ENCODE measurements at regions not wholly inside any gene's neighbourhood (a gene's known extent, or its start where the extent isn't known, plus 50 kb on each side); places are given as distances from the start of the nearest gene placed in this dataset.

DNA sequence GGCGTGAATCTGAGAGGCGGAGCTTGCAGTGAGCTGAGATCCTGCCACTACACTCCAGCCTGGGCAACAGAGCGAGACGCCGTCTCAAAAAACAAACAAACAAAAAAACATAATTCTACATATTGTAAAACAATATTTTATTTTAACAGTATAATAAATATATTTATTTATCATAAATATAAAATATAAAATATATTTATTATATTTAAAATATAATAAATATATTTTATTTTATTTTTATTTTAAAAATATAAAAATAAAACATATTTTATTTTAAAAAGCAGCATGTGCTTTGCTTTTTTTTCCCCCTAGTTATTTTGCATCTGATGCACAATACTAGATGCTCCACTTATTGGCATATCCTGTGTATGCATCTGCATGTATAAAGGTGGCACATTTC, 1634.6 kb upstream of the PCDH20 start:
- H3K9me3 Mint-ChIP-seq = peaks cover 9 to 14% of the 10 kb centered on the region in 2 experiments
- Histone ChIP-seq H3K56ac (ENCODE audit: insufficient read length, low read depth, low read length) (no peak overlapping the region), H2BK20ac (ENCODE audit: low read depth, low read length, poor library complexity, severe bottlenecking) (no peak overlapping the region), H3K79me1 (ENCODE audit: insufficient read depth, low read depth, low read length, poor library complexity, severe bottlenecking) (no peaks in the 10 kb centered on the region), H3K18ac (ENCODE audit: insufficient read length, low read depth, low read length) (no peak overlapping the region), H3K4ac (ENCODE audit: low read depth, low read length) (no peak overlapping the region), H3K4me2 (ENCODE audit: insufficient read depth, insufficient read length, low read length) (no peak overlapping the region), H2BK120ac (ENCODE audit: low read depth, low read length, poor library complexity, severe bottlenecking) (no peak overlapping the region), H3K27ac (ENCODE audit: insufficient read length, low read depth, low read length) (no peak overlapping the region), H4K20me1 (ENCODE audit: control insufficient read depth, insufficient read depth, insufficient read length) (no peaks in the 10 kb centered on the region), H3K23ac (ENCODE audit: insufficient read length, low read depth, low read length) (no peak overlapping the region), H4K91ac (ENCODE audit: insufficient read length, low read depth, low read length) (no peak overlapping the region), H2BK15ac (ENCODE audit: low read depth, low read length) (no peak overlapping the region), H2BK12ac (ENCODE audit: insufficient read length, low read depth, low read length) (no peak overlapping the region), H3K27me3 (ENCODE audit: insufficient read depth, low read length) (no peaks in the 10 kb centered on the region), H3K79me2 (ENCODE audit: insufficient read depth, low read length) (no peaks in the 10 kb centered on the region), H2AK5ac (ENCODE audit: insufficient read length, low read length) (no peak overlapping the region), H3K9ac (ENCODE audit: extremely low read depth, insufficient read length, low read length) (no peak overlapping the region), H3K23me2 (ENCODE audit: insufficient read length, low read depth, low read length, poor library complexity, severe bottlenecking) (no peaks in the 10 kb centered on the region), H3T11ph (ENCODE audit: low read length) (no peak overlapping the region), H4K5ac (ENCODE audit: insufficient read length, low read depth, low read length) (no peak overlapping the region), H3K14ac (ENCODE audit: insufficient read depth, low read length) (no peak overlapping the region), H2AFZ (ENCODE audit: low read length) (no peak overlapping the region), H3K9me3 (ENCODE audit: control insufficient read depth, low read depth, low read length) (no peaks in the 10 kb centered on the region), H2BK5ac (ENCODE audit: insufficient read length, low read length) (no peak overlapping the region), H4K8ac (replicated peaks; ENCODE audit: insufficient read length, low read depth, low read length) (no peak overlapping the region), H3K4me1 (ENCODE audit: insufficient read depth, low read length) (no peaks in the 10 kb centered on the region; the same call in 1 of the 2 replicates)
- H3K27me3 Mint-ChIP-seq (ENCODE audit: low read depth) = no peaks in the 10 kb centered on the region
- no peak for DNase-seq
- no peaks in the 10 kb centered on the region; a peak in 2 of 7 replicates for H3K36me3 Mint-ChIP-seq (ENCODE audit: insufficient read depth in 1 of 3, low read depth in 3 of 3)
- no CpG with 5 or more reads among the region's 5 CpGs for WGBS (ENCODE audit: extremely low coverage, insufficient read length, low lambda C conversion rate)
- TF ChIP-seq, protein P1, sequence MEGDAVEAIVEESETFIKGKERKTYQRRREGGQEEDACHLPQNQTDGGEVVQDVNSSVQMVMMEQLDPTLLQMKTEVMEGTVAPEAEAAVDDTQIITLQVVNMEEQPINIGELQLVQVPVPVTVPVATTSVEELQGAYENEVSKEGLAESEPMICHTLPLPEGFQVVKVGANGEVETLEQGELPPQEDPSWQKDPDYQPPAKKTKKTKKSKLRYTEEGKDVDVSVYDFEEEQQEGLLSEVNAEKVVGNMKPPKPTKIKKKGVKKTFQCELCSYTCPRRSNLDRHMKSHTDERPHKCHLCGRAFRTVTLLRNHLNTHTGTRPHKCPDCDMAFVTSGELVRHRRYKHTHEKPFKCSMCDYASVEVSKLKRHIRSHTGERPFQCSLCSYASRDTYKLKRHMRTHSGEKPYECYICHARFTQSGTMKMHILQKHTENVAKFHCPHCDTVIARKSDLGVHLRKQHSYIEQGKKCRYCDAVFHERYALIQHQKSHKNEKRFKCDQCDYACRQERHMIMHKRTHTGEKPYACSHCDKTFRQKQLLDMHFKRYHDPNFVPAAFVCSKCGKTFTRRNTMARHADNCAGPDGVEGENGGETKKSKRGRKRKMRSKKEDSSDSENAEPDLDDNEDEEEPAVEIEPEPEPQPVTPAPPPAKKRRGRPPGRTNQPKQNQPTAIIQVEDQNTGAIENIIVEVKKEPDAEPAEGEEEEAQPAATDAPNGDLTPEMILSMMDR (conservative IDR thresholded peaks at IDR 0.05) = no peak
- H3K27ac Mint-ChIP-seq = no peak overlapping the region
- H3K4me1 Mint-ChIP-seq = peaks cover 6 to 7% of the 10 kb centered on the region in 2 experiments
- no peak overlapping the region for H3K4me3 Mint-ChIP-seq
